ENCODE measurements at regions not wholly inside any gene's neighbourhood (a gene's known extent, or its start where the extent isn't known, plus 50 kb on each side); places are given as distances from the start of the nearest gene placed in this dataset.
"Not testable (repeated sequence)": the region's sequence is repeated elsewhere in the genome, so short reads cannot be mapped to it uniquely, and the experiment has no call there.

DNA sequence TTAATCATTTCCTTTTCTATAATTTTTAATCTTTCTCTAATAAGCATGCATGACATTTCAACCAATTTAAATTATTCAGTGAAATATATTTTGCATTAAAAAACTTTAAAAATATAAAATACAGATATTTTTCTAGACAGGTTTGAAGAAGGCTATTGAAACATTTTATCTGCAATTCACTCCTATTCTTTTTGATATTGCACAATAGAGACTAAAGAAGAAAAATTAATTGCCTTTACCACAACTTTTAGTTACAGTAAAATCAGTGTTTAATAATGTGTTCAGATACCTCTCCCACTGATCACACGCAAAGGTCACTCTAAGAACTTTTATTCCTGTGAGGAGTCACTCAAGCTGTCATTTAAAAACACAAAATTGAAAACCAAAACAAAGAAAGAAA, 1416.7 kb downstream of the FSCB start:
- Histone ChIP-seq H3K27ac (no peak overlapping the region), H3K4me3 (no peak overlapping the region), H3K9me3 (no peaks in the 10 kb centered on the region), H3K4me1 (no peaks in the 10 kb centered on the region), H3K27me3 (no peaks in the 10 kb centered on the region), H3K36me3 (no peaks in the 10 kb centered on the region)
- no peak for TF ChIP-seq POLR2AphosphoS5 (IDR thresholded peaks at IDR 0.05)
- TF ChIP-seq POLR2A (IDR thresholded peaks at IDR 0.05): no peak
- TF ChIP-seq, protein P1, sequence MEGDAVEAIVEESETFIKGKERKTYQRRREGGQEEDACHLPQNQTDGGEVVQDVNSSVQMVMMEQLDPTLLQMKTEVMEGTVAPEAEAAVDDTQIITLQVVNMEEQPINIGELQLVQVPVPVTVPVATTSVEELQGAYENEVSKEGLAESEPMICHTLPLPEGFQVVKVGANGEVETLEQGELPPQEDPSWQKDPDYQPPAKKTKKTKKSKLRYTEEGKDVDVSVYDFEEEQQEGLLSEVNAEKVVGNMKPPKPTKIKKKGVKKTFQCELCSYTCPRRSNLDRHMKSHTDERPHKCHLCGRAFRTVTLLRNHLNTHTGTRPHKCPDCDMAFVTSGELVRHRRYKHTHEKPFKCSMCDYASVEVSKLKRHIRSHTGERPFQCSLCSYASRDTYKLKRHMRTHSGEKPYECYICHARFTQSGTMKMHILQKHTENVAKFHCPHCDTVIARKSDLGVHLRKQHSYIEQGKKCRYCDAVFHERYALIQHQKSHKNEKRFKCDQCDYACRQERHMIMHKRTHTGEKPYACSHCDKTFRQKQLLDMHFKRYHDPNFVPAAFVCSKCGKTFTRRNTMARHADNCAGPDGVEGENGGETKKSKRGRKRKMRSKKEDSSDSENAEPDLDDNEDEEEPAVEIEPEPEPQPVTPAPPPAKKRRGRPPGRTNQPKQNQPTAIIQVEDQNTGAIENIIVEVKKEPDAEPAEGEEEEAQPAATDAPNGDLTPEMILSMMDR (IDR thresholded peaks at IDR 0.05): no peak
- no peak for TF ChIP-seq EP300 (IDR thresholded peaks at IDR 0.05; ENCODE audit: low read depth)
- intact Hi-C loops (cut with DNase I; ENCODE audit: low total_unique reads): no loop called here
- in situ Hi-C loops (cut with MboI; ENCODE audit: low pct_ligation_motif_present in 1 of 4, low pct_unique_long_range_greater_than_20kb in 1 of 4, low sequenced_read_pairs in 3 of 4): no loop called here
- DNase-seq: no peak
- WGBS, 2 donors (ENCODE audit: low coverage in 1 of 2): 79 to 83% methylated on average over 1 of the region's 1 CpG

DNA sequence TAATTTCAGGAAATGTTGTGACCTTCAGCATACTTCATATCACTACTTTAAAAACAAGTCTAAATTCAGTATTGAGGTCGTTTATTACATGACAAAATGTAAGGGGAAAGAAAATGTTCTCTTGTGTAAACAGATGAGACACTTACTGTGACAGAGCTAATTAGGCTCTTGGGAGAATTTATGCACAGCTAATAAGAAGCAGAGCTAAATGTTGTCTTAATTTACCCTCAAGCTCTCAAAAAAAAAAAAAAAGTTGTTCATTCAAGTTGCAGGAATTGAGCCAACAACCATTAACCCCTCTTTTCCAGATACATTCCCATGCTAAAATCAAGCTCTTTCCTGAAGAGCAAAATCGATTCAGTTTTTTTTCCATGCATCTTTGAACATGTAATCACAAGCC, 1419.4 kb downstream of the FSCB start:
- 14 to 30% methylated on average over 2 of the region's 2 CpGs for WGBS, 2 donors (ENCODE audit: low coverage in 1 of 2)
- Histone ChIP-seq H3K4me3 (no peak overlapping the region), H3K36me3 (no peaks in the 10 kb centered on the region), H3K27ac (no peak overlapping the region), H3K27me3 (no peaks in the 10 kb centered on the region), H3K9me3 (no peaks in the 10 kb centered on the region), H3K4me1 (no peaks in the 10 kb centered on the region)
- in situ Hi-C loops (cut with MboI; ENCODE audit: low pct_ligation_motif_present in 1 of 4, low pct_unique_long_range_greater_than_20kb in 1 of 4, low sequenced_read_pairs in 3 of 4): no loop called here
- intact Hi-C loops (cut with DNase I; ENCODE audit: low total_unique reads): no loop called here
- no peak for TF ChIP-seq POLR2A (IDR thresholded peaks at IDR 0.05)
- no peak for TF ChIP-seq POLR2AphosphoS5 (IDR thresholded peaks at IDR 0.05)
- no peak for TF ChIP-seq EP300 (IDR thresholded peaks at IDR 0.05; ENCODE audit: low read depth)
- TF ChIP-seq, protein P1 (IDR thresholded peaks at IDR 0.05): no peak
- DNase-seq: no peak

DNA sequence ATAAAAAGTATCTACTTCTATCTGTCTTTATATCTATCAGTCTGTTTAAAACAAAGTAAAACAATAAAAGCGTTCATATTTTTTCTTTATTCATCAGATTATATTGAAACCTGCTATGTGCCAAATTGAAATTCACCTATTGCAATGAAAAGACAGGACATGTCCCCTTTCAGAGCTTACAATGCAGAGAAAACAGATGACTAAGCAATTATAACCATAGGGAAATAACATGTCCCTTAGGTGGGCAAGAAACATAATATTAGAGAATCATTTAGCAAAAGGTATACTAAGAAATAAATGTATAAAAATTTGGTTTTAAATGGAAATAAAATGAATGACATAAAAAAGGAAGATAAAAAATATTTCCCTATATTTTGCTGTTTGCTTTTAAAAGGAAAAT, 1421.3 kb downstream of the FSCB start:
- Histone ChIP-seq H3K36me3 (no peaks in the 10 kb centered on the region), H3K27me3 (no peaks in the 10 kb centered on the region), H3K4me1 (no peaks in the 10 kb centered on the region), H3K27ac (no peak overlapping the region), H3K9me3 (no peaks in the 10 kb centered on the region), H3K4me3 (no peak overlapping the region)
- intact Hi-C loops (cut with DNase I; ENCODE audit: low total_unique reads): no loop called here
- WGBS, 2 donors (ENCODE audit: low coverage in 1 of 2): 63 to 89% methylated on average over 1 of the region's 1 CpG
- in situ Hi-C loops (cut with MboI; ENCODE audit: low pct_ligation_motif_present in 1 of 4, low pct_unique_long_range_greater_than_20kb in 1 of 4, low sequenced_read_pairs in 3 of 4): no loop called here
- no peak for TF ChIP-seq POLR2AphosphoS5 (IDR thresholded peaks at IDR 0.05)
- TF ChIP-seq POLR2A (IDR thresholded peaks at IDR 0.05): no peak
- TF ChIP-seq, protein P1 (IDR thresholded peaks at IDR 0.05): no peak
- no peak for TF ChIP-seq EP300 (IDR thresholded peaks at IDR 0.05; ENCODE audit: low read depth)
- DNase-seq: no peak

DNA sequence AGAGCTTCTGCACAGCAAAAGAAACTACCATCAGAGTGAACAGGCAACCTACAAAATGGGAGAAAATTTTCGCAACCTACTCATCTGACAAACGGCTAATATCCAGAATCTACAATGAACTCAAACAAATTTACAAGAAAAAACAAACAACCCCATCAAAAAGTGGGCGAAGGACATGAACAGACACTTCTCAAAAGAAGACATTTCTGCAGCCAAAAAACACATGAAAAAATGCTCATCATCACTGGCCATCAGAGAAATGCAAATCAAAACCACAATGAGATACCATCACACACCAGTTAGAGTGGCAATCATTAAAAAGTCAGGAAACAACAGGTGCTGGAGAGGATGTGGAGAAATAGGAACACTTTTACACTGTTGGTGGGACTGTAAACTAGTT, 1439.7 kb downstream of the FSCB start:
- H3K9me3 ChIP-seq; H3K27ac ChIP-seq; H3K36me3 ChIP-seq; in situ Hi-C loops (cut with MboI; ENCODE audit: low pct_ligation_motif_present in 1 of 4, low pct_unique_long_range_greater_than_20kb in 1 of 4, low sequenced_read_pairs in 3 of 4); H3K27me3 ChIP-seq; DNase-seq; intact Hi-C loops (cut with DNase I; ENCODE audit: low total_unique reads); H3K4me3 ChIP-seq; H3K4me1 ChIP-seq: not testable (repeated sequence)
- WGBS, 2 donors (ENCODE audit: low coverage in 1 of 2): 100% methylated on average over 2 of the region's 3 CpGs; no CpG with 5 or more reads in 1 of the 2 donors

DNA sequence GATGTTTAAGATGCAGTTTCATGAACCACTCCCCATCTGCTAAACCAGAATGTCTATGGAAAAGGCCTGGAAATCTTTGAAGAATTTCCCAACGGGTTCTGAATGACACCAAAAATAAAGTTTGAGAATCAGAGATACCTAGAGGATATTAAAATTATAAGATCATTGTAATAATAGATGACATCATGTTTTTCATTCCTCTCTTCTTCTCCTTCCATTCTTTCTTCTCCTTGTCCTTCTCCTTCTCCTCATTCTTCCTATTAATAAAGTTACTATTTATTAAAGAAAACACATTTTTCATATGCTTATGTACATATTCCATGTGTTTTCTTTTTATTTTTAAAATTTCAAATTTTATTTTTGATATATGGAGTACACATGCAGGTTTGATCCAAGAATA, 1449.4 kb downstream of the LRFN5 start:
- H3K4me3 ChIP-seq: no peak overlapping the region
- WGBS, 2 donors (ENCODE audit: low coverage in 1 of 2): 50 to 66% methylated on average over 1 of the region's 1 CpG
- no peak for DNase-seq
- TF ChIP-seq EP300 (IDR thresholded peaks at IDR 0.05; ENCODE audit: low read depth) (no peak), POLR2A (IDR thresholded peaks at IDR 0.05) (no peak), POLR2AphosphoS5 (IDR thresholded peaks at IDR 0.05) (no peak)
- TF ChIP-seq, protein P1 (IDR thresholded peaks at IDR 0.05): no peak
- no peaks in the 10 kb centered on the region for H3K9me3 ChIP-seq
- H3K4me1 ChIP-seq: no peaks in the 10 kb centered on the region
- H3K36me3 ChIP-seq: no peaks in the 10 kb centered on the region
- intact Hi-C loops (cut with DNase I; ENCODE audit: low total_unique reads) (no loop called here), in situ Hi-C loops (cut with MboI; ENCODE audit: low pct_ligation_motif_present in 1 of 4, low pct_unique_long_range_greater_than_20kb in 1 of 4, low sequenced_read_pairs in 3 of 4) (no loop called here)
- H3K27ac ChIP-seq: no peak overlapping the region
- H3K27me3 ChIP-seq: no peaks in the 10 kb centered on the region
